Stomach (tissue), 4 donors: ENCODE measurements at regions not wholly inside any gene's neighbourhood (a gene's known extent, or its start where the extent isn't known, plus 50 kb on each side); places are given as distances from the start of the nearest gene placed in this dataset.

Experiments used
- CTCF ChIP-seq, 7 experiments: fragments of 450-650 bp in 4 of 7; fragments of 200-600 bp in 3 of 7; sonication (generic) in 3 of 7; IDR thresholded peaks; one replicate each; pipeline ENCODE4 v1.5.1; 2016 to 2019; ENCODE audit warnings: antibody characterized with exemption in 7 of 7, control low read depth in 2 of 7, mild to moderate bottlenecking in 1 of 7
- EP300 ChIP-seq: sonication (generic); formaldehyde crosslinking; IDR thresholded peaks from one replicate; pipeline ENCODE4 v1.6.1; 2017; ENCODE audit warnings: antibody characterized with exemption
- POLR2A ChIP-seq, 4 donors: fragments of 450-650 bp; IDR thresholded peaks; one replicate each; pipeline ENCODE4 v1.6.1; 2016; ENCODE audit warnings: antibody characterized with exemption in 4 of 4, control low read depth in 2 of 4, mild to moderate bottlenecking in 1 of 4, moderate library complexity in 1 of 4
- POLR2AphosphoS5 ChIP-seq, 3 donors: sonication (generic); formaldehyde crosslinking; IDR thresholded peaks; one replicate each; pipeline ENCODE4 v1.6.1; 2016; ENCODE audit warnings: antibody characterized with exemption in 3 of 3

- TF ChIP-seq POLR2A (IDR thresholded peaks at IDR 0.05) (no peak), CTCF (IDR thresholded peaks at IDR 0.05) (no peak), EP300 (no peak), POLR2AphosphoS5 (IDR thresholded peaks at IDR 0.05) (no peak)
Observed at GRCh38 chr1:38243106-38243505, 196.5 kb upstream of the POU3F1 start.
